ENCODE measurements at regions not wholly inside any gene's neighbourhood (a gene's known extent, or its start where the extent isn't known, plus 50 kb on each side); places are given as distances from the start of the nearest gene placed in this dataset.

DNA sequence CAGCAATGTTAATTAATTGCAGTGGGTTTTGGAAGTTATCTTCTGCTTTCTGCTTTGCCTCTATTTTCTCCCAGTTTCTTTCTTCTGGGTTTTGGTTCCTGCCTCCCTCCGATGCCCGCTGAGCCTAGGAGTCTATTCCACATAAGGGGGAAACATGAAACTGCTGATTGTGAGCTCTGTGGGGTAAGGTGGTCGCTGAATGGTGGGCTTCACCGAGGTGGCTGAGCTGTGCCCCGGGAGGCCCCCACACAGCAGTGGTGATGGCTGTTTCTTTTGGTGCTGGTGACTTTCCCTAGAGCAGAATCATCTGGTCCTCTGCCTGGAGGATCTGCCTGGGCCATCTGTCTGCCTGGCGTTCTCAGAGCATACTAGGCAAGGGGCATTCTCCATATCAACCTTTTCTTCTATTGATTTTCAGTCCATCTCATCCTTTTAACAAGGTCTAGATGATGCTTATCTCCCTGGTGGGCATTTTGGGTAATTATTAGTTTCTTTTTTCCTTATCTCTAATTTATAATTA, 68.8 kb upstream of the ATP2B2 start:
- TF ChIP-seq, protein P1, sequence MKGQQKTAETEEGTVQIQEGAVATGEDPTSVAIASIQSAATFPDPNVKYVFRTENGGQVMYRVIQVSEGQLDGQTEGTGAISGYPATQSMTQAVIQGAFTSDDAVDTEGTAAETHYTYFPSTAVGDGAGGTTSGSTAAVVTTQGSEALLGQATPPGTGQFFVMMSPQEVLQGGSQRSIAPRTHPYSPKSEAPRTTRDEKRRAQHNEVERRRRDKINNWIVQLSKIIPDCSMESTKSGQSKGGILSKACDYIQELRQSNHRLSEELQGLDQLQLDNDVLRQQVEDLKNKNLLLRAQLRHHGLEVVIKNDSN (IDR thresholded peaks at IDR 0.05), result no peak
- TF ChIP-seq TEAD4 (IDR thresholded peaks at IDR 0.05), result no peak
- TF ChIP-seq, protein P2, sequence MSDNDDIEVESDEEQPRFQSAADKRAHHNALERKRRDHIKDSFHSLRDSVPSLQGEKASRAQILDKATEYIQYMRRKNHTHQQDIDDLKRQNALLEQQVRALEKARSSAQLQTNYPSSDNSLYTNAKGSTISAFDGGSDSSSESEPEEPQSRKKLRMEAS (IDR thresholded peaks at IDR 0.05), result no peak
- TF ChIP-seq EGR1 (IDR thresholded peaks at IDR 0.05), result no peak
- no peak for TF ChIP-seq ZBTB7A (IDR thresholded peaks at IDR 0.05; ENCODE audit: low read depth)
- TF ChIP-seq EP300 (IDR thresholded peaks at IDR 0.05; ENCODE audit: borderline replicate concordance), result no peak
- no peak for TF ChIP-seq RAD21 (IDR thresholded peaks at IDR 0.05; ENCODE audit: low read depth)
- no peak for TF ChIP-seq YY1 (IDR thresholded peaks at IDR 0.05; ENCODE audit: low read depth)
- no peak for TF ChIP-seq TCF12 (IDR thresholded peaks at IDR 0.05; ENCODE audit: low read depth)
- TF ChIP-seq, protein P3, sequence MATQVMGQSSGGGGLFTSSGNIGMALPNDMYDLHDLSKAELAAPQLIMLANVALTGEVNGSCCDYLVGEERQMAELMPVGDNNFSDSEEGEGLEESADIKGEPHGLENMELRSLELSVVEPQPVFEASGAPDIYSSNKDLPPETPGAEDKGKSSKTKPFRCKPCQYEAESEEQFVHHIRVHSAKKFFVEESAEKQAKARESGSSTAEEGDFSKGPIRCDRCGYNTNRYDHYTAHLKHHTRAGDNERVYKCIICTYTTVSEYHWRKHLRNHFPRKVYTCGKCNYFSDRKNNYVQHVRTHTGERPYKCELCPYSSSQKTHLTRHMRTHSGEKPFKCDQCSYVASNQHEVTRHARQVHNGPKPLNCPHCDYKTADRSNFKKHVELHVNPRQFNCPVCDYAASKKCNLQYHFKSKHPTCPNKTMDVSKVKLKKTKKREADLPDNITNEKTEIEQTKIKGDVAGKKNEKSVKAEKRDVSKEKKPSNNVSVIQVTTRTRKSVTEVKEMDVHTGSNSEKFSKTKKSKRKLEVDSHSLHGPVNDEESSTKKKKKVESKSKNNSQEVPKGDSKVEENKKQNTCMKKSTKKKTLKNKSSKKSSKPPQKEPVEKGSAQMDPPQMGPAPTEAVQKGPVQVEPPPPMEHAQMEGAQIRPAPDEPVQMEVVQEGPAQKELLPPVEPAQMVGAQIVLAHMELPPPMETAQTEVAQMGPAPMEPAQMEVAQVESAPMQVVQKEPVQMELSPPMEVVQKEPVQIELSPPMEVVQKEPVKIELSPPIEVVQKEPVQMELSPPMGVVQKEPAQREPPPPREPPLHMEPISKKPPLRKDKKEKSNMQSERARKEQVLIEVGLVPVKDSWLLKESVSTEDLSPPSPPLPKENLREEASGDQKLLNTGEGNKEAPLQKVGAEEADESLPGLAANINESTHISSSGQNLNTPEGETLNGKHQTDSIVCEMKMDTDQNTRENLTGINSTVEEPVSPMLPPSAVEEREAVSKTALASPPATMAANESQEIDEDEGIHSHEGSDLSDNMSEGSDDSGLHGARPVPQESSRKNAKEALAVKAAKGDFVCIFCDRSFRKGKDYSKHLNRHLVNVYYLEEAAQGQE (IDR thresholded peaks at IDR 0.05; ENCODE audit: low read depth), result no peak
- TF ChIP-seq CEBPB (IDR thresholded peaks at IDR 0.05), result no peak
- no peak for TF ChIP-seq NFIC (IDR thresholded peaks at IDR 0.05)
- no peak for TF ChIP-seq TAF1 (IDR thresholded peaks at IDR 0.05; ENCODE audit: low read depth)
- no peak for TF ChIP-seq CREB1 (IDR thresholded peaks at IDR 0.05; ENCODE audit: low read depth)
- TF ChIP-seq FOXM1 (IDR thresholded peaks at IDR 0.05; ENCODE audit: borderline replicate concordance, low read depth), result no peak

DNA sequence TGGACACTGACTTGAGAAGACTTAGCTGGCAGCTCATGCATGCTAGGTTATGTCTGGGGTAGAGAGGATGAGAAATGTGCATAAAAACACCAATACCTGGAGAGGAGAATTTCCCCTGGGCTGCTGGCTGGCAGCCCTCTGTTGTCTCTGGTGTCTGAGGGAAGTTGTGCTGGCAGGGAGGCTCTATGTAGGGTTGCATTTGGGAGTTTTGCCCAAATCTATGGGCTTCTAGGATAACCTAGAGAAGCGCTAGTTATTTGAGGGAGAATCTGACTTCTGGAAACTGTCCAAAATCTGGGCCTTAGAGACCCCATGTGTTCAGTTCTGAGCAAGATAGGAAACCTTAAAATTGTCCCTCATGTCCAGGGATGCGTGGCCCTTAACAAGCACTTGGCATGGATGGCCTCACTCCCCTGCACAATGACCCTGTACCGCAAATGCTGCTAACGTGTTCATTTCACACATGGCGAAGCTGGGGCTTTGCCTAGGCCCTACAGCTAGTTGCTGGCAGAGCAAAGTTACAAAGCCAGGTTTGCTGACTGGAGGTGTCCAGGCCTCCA, 70.3 kb upstream of the ATP2B2 start:
- TF ChIP-seq ZBTB7A (IDR thresholded peaks at IDR 0.05; ENCODE audit: low read depth) (no peak), EP300 (IDR thresholded peaks at IDR 0.05; ENCODE audit: borderline replicate concordance) (no peak), TCF12 (IDR thresholded peaks at IDR 0.05; ENCODE audit: low read depth) (no peak), NFIC (IDR thresholded peaks at IDR 0.05) (no peak), YY1 (IDR thresholded peaks at IDR 0.05; ENCODE audit: low read depth) (no peak), CEBPB (IDR thresholded peaks at IDR 0.05) (no peak)
- TF ChIP-seq, protein P2 (IDR thresholded peaks at IDR 0.05), result no peak
- TF ChIP-seq, protein P3 (IDR thresholded peaks at IDR 0.05; ENCODE audit: low read depth), result no peak

DNA sequence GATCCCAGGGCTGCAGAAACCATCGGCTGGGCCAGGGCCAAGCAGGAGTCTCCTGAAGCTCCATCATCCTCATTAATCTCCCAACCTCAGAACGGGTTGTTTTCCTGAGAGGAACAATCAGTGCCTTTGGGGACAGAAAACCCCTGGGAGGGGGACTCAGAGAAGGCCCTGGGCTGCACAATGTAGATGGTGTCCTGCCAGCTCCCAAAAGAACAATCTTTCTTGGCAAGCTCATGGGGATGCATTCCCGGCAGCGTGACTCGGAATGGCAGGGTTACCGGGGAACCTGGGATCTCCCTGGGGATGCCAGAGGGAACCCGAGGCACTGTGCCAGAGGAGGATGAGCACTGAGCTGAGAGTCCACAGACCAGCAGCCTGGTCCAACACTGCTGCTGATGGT, 72.1 kb upstream of the ATP2B2 start:
- TF ChIP-seq FOXM1 (IDR thresholded peaks at IDR 0.05; ENCODE audit: borderline replicate concordance, low read depth) (no peak), RAD21 (IDR thresholded peaks at IDR 0.05; ENCODE audit: low read depth) (no peak), YY1 (IDR thresholded peaks at IDR 0.05; ENCODE audit: low read depth) (no peak), NFIC (IDR thresholded peaks at IDR 0.05) (no peak)
- TF ChIP-seq, protein P2 (IDR thresholded peaks at IDR 0.05), result no peak

DNA sequence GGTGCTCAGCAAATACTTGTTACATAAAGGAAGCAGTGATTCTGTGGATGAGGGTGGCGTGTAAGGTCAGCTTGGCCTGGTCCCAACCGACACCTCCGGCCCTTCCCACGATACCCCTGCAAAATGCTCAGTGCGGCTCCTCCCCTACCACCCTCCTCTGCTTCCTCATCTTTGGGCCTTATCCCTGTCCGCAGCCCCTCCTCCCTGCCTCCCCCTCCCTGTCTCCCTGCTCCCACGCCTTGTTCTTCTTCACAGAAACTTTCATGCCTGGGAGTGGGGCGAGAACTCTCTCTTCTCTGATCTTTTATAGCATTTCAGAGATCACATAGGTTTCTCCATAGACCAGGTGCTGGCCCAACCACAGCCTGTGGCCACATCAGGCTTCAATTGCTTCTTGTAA, 75.0 kb upstream of the ATP2B2 start:
- TF ChIP-seq, protein P1 (IDR thresholded peaks at IDR 0.05), result no peak
- no peak for TF ChIP-seq NFIC (IDR thresholded peaks at IDR 0.05)

DNA sequence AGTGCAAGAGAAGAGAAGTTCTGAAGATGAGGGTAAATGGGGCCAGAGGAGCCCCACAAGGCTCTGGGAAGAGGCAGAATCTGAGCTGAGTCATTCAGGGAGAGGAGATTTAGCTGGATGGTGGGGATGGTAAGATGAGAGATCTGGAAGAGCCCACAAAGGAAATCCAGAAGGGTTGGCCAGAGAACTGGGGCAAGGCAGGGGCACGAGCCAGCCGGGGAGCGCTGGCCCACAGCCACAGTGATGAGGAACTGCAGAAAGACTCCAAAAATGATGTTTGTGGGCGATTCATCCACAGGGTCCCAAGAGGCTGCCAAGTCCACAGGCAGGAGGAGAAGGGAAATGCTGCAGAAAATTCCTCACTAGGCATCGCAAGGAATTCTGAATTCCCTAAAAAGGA, 75.9 kb upstream of the ATP2B2 start:
- TF ChIP-seq, protein P2 (IDR thresholded peaks at IDR 0.05), result no peak
- no peak for TF ChIP-seq EP300 (IDR thresholded peaks at IDR 0.05; ENCODE audit: borderline replicate concordance)
- TF ChIP-seq TCF12 (IDR thresholded peaks at IDR 0.05; ENCODE audit: low read depth), result no peak
- no peak for TF ChIP-seq CREB1 (IDR thresholded peaks at IDR 0.05; ENCODE audit: low read depth)
- no peak for TF ChIP-seq TEAD4 (IDR thresholded peaks at IDR 0.05)
- no peak for TF ChIP-seq NFIC (IDR thresholded peaks at IDR 0.05)
- TF ChIP-seq TAF1 (IDR thresholded peaks at IDR 0.05; ENCODE audit: low read depth), result no peak
- no peak for TF ChIP-seq ZBTB7A (IDR thresholded peaks at IDR 0.05; ENCODE audit: low read depth)
- TF ChIP-seq EGR1 (IDR thresholded peaks at IDR 0.05), result no peak
- TF ChIP-seq RAD21 (IDR thresholded peaks at IDR 0.05; ENCODE audit: low read depth), result no peak
- no peak for TF ChIP-seq CEBPB (IDR thresholded peaks at IDR 0.05)
- no peak for TF ChIP-seq YY1 (IDR thresholded peaks at IDR 0.05; ENCODE audit: low read depth)
- TF ChIP-seq, protein P1 (IDR thresholded peaks at IDR 0.05), result no peak
- no peak for TF ChIP-seq FOXM1 (IDR thresholded peaks at IDR 0.05; ENCODE audit: borderline replicate concordance, low read depth)
- TF ChIP-seq, protein P3 (IDR thresholded peaks at IDR 0.05; ENCODE audit: low read depth), result no peak
